K562 (cell line): ENCODE measurements at regions not wholly inside any gene's neighbourhood (a gene's known extent, or its start where the extent isn't known, plus 50 kb on each side); places are given as distances from the start of the nearest gene placed in this dataset.

ENCODE experiments used
- CBX5 ChIP-seq: IDR thresholded peaks from 2 replicates; pipeline ENCODE4 v1.6.1; 2014; ENCODE audit warnings: low read depth, borderline replicate concordance
- DNMT1 ChIP-seq: fragments of 450-650 bp; IDR thresholded peaks from 2 replicates; pipeline ENCODE4 v1.6.1; 2016; ENCODE audit warnings: antibody characterized with exemption, mild to moderate bottlenecking
- HNRNPLL ChIP-seq: fragments of 200-400 bp; formaldehyde crosslinking; IDR thresholded peaks from 2 replicates; pipeline ENCODE4 v1.6.1; 2017; ENCODE audit warnings: low read length, low read depth, mild to moderate bottlenecking; ENCODE audit not compliant: poor library complexity, severe bottlenecking
- TF ChIP-seq, protein P1 (sequence below): fragments of 250-450 bp; sonication (Bioruptor Pico); IDR thresholded peaks from 2 replicates; pipeline ENCODE4 v1.8.0; 2021; ENCODE audit warnings: mild to moderate bottlenecking, moderate library complexity

DNA sequence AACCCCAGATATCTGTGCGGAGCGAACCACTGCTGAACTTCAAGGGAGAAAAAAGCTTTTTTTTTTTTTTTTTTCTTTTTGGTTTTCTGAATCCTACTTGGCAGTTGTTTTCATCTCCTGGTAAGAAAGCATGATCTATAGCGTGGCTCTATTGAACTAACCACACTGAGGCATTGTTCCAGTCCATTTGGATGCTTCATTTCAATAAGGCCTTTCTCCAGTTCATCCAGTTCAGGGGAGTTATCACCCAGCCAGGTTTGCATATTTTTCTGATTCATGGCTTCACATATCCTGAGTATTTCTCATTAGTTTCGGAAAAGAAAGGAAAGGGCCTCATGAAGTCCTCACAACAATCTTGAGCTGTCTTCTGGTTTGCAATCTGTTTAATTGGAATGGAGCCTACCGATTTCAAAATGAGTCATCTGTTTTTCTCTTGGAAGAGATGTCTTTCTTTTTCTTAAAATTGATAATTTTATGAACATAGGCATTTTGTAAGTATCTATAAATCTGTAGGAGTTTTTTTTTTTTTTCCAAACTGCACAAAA is 93.1 kb upstream of the STEAP4 start:
- TF ChIP-seq DNMT1 (no peak), HNRNPLL (no peak), CBX5 (no peak)
- TF ChIP-seq, protein P1, sequence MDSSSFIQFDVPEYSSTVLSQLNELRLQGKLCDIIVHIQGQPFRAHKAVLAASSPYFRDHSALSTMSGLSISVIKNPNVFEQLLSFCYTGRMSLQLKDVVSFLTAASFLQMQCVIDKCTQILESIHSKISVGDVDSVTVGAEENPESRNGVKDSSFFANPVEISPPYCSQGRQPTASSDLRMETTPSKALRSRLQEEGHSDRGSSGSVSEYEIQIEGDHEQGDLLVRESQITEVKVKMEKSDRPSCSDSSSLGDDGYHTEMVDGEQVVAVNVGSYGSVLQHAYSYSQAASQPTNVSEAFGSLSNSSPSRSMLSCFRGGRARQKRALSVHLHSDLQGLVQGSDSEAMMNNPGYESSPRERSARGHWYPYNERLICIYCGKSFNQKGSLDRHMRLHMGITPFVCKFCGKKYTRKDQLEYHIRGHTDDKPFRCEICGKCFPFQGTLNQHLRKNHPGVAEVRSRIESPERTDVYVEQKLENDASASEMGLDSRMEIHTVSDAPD, result no peak
